RWPE2 (cell line): ENCODE measurements at regions not wholly inside any gene's neighbourhood (a gene's known extent, or its start where the extent isn't known, plus 50 kb on each side); places are given as distances from the start of the nearest gene placed in this dataset.
A peak's percentile ranks its signal among the peaks of the same experiment; 100 is the strongest.

Experiments
- ATAC-seq: fragments of 200-7000 bp; cut with Tn5 transposase; 3 replicates; pipeline ENCODE4 v1.9.1; 2021; ENCODE audit warnings: low read depth
- DNase-seq: peaks from one replicate; pipeline ENCODE4 v3.0.0-alpha.2; 2020; ENCODE audit warnings: low spot score
- H3K27ac ChIP-seq: fragments of 450-650 bp; 2 replicates; pipeline ENCODE4 v1.5.1; 2017; ENCODE audit warnings: mild to moderate bottlenecking; ENCODE audit not compliant: poor library complexity, severe bottlenecking
- H3K27me3 ChIP-seq: fragments of 250-450 bp; sonication (Bioruptor Pico); 2 replicates; pipeline ENCODE4 v1.5.1; 2021; ENCODE audit warnings: mild to moderate bottlenecking, moderate library complexity; ENCODE audit not compliant: insufficient read depth, poor library complexity, severe bottlenecking
- H3K36me3 ChIP-seq: fragments of 250-450 bp; sonication (Bioruptor Pico); 2 replicates; pipeline ENCODE4 v1.5.1; 2020; ENCODE audit warnings: low read depth, mild to moderate bottlenecking, moderate library complexity
- H3K4me1 ChIP-seq: fragments of 250-450 bp; sonication (Bioruptor Pico); 2 replicates; pipeline ENCODE4 v1.5.1; 2021; ENCODE audit warnings: mild to moderate bottlenecking, moderate library complexity; ENCODE audit not compliant: insufficient read depth, poor library complexity, severe bottlenecking
- H3K4me3 ChIP-seq: fragments of 250-450 bp; sonication (Bioruptor Pico); 2 replicates; pipeline ENCODE4 v1.5.1; 2021; ENCODE audit warnings: mild to moderate bottlenecking, moderate library complexity; ENCODE audit not compliant: severe bottlenecking
- H3K9me3 ChIP-seq: fragments of 250-450 bp; sonication (Bioruptor Pico); 2 replicates; pipeline ENCODE4 v1.5.1; 2021; ENCODE audit warnings: mild to moderate bottlenecking, moderate library complexity; ENCODE audit not compliant: severe bottlenecking
- TF ChIP-seq, protein P1 (sequence below): fragments of 450-650 bp; IDR thresholded peaks from one replicate; pipeline ENCODE4 v1.5.1; 2017; ENCODE audit warnings: mild to moderate bottlenecking, moderate library complexity; ENCODE audit not compliant: poor library complexity, severe bottlenecking

DNA sequence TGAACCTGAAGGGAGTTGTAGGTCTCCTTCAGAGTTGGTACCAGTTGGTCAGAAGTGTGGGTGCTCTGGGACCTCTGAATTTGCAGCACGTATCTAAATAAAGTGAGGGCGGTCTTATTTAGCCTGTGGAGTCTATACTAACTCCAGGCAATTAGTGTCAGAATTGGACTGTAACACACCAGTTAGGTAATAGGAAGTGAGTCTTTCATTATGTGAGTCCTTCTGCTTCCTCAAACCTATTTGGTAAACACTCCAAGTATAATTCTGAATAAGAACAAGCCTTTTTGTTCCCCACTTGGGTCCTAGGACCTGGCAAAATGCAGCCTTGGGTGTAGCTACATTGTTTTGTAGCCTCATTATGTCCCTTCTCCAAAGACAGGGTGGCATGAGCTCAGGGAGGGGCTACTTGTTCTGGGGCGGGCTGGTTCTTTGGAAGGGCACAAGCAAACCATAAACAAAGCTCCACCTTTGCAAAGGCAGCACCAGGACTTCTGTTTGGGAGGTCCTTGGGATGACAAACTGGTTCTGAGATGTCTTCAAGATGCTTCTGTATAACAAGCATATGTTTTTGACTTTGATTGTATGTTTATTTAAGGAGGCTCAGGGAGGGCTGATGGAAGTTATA, 418.0 kb downstream of the ZNF536 start:
- Histone ChIP-seq H3K27ac (no peak overlapping the region), H3K36me3 (no peaks in the 10 kb centered on the region), H3K9me3 (no peaks in the 10 kb centered on the region), H3K4me1 (no peaks in the 10 kb centered on the region), H3K4me3 (no peak overlapping the region), H3K27me3 (no peaks in the 10 kb centered on the region)
- DNase-seq (no peak), ATAC-seq (no peak)
- TF ChIP-seq, protein P1, sequence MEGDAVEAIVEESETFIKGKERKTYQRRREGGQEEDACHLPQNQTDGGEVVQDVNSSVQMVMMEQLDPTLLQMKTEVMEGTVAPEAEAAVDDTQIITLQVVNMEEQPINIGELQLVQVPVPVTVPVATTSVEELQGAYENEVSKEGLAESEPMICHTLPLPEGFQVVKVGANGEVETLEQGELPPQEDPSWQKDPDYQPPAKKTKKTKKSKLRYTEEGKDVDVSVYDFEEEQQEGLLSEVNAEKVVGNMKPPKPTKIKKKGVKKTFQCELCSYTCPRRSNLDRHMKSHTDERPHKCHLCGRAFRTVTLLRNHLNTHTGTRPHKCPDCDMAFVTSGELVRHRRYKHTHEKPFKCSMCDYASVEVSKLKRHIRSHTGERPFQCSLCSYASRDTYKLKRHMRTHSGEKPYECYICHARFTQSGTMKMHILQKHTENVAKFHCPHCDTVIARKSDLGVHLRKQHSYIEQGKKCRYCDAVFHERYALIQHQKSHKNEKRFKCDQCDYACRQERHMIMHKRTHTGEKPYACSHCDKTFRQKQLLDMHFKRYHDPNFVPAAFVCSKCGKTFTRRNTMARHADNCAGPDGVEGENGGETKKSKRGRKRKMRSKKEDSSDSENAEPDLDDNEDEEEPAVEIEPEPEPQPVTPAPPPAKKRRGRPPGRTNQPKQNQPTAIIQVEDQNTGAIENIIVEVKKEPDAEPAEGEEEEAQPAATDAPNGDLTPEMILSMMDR, result no peak

DNA sequence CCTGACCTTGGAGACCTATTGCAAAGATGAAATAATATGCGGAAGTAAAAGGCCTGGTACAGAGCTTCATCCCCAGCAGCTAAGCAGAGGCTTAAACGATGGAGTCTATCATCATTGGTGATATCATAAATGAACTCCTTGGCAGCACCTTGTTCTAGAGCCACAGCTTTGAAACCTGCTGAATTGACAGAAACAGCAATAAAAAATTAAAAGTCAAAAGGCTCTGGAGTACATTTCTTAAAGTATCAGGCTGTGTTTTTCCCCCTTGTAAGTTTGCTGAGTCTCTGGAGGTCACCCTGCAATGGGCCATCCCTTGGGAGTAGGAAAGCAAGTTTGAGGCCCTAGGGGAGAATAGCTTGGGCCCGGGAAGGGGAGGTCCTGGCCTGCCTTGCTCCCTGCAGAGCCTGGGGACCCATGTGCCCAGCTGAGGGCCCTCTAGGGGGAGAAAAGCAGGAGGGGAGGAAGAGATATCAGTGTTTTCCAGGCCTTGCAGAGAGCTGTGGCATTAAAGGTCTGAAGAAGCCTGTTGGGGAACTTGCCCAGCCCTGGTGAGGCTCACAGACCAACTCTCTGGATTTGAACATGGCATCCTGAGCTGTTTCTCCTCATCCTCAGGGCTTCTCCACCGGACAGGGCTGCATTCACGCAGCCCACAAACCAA, 416.1 kb downstream of the ZNF536 start:
- no peak overlapping the region for H3K4me3 ChIP-seq
- TF ChIP-seq, protein P1, result no peak
- H3K27me3 ChIP-seq, result no peaks in the 10 kb centered on the region
- H3K27ac ChIP-seq, result no peak overlapping the region
- DNase-seq (no peak), ATAC-seq (no peak)
- no peaks in the 10 kb centered on the region for H3K9me3 ChIP-seq
- no peaks in the 10 kb centered on the region for H3K4me1 ChIP-seq
- H3K36me3 ChIP-seq, result no peaks in the 10 kb centered on the region

DNA sequence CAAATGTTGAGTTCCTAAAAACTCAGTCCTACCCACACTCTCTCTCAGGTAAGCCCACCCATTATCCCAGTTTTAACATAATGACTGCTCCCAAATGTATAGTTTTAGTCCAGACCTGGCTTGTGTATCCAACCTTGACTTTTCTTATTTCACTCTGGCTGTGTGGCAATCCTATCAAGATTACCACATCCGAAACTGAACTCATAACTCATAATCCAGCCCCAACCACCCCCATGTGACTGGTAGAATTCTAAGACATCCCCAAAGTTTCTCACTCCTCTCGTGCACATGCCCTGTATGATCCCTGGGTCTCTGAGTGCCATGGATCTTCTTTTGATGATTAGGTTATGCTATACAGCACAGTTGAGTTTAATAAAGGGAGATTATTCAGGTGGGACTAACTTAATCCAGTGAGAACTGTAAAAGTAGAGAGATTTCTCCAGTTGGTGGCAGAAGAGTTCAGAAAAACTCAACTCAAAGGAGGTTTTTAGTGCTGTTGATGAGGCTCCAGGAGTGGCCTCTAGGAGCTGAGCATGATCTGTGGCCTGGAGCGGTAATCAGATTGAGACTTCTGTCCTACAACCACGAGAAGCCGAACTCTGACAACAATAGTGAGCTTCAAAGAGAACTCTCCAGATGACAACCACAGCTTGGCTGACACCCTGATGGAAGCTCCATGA, 413.4 kb downstream of the ZNF536 start:
- no peaks in the 10 kb centered on the region for H3K36me3 ChIP-seq
- no peak overlapping the region for H3K27ac ChIP-seq
- no peak overlapping the region for H3K4me3 ChIP-seq
- no peaks in the 10 kb centered on the region for H3K4me1 ChIP-seq
- DNase-seq (no peak), ATAC-seq (no peak)
- TF ChIP-seq, protein P1, result no peak
- H3K9me3 ChIP-seq, result no peaks in the 10 kb centered on the region
- no peaks in the 10 kb centered on the region for H3K27me3 ChIP-seq

DNA sequence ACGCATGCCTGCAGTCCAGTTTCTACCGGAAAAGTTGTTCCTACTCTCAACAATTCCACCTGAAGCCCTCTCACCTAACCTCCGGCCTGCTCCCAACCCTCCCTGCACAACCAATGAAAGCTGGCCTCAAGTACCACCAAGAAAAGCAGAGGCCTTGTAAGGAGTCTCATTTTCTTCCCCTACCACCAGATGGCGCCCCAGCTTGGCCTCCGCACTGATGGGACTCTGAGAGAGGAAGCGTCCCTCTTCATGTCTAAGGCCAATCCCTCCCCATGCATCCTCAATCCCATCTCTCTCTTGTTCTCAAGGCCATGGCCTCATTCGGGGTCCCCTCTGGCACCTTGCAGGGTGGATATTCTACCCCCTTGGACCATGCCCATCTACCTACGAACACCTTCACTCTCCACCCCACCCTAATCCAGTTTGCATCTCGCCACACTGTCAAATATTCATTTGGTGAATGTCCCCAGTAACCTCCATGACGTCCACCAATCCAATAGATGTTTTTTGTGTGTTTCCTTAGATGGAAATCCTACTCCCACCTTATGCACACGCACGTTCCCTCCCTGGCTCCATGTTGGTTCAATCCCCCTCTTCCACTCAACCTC, 412.8 kb downstream of the ZNF536 start:
- no peaks in the 10 kb centered on the region for H3K36me3 ChIP-seq
- H3K27ac ChIP-seq, result no peak overlapping the region
- ATAC-seq, result no peak
- TF ChIP-seq, protein P1, result peak; percentile 46
- H3K27me3 ChIP-seq, result no peaks in the 10 kb centered on the region
- no peak overlapping the region for H3K4me3 ChIP-seq
- H3K9me3 ChIP-seq, result no peaks in the 10 kb centered on the region
- DNase-seq, result no peak
- H3K4me1 ChIP-seq, result no peaks in the 10 kb centered on the region
